PC-3 (cell line): ENCODE measurements at regions not wholly inside any gene's neighbourhood (a gene's known extent, or its start where the extent isn't known, plus 50 kb on each side); places are given as distances from the start of the nearest gene placed in this dataset.

Experiments used
- EZH2 ChIP-seq: fragments of 300-600 bp; sonication (generic); IDR thresholded peaks from one replicate; pipeline ENCODE4 v1.6.1; 2017; ENCODE audit warnings: antibody characterized with exemption, mild to moderate bottlenecking, low read length; ENCODE audit not compliant: unreplicated experiment
- EZH2phosphoT487 ChIP-seq: fragments of 300-600 bp; sonication (generic); IDR thresholded peaks from 2 replicates; pipeline ENCODE4 v1.6.1; 2018; ENCODE audit warnings: mild to moderate bottlenecking, antibody characterized with exemption, low read length, borderline replicate concordance
- TF ChIP-seq, protein P1 (sequence below): fragments of 300-600 bp; sonication (generic); conservative IDR thresholded peaks from 2 replicates; pipeline ENCODE4 v1.5.1; 2017; ENCODE audit warnings: antibody characterized with exemption, low read depth, mild to moderate bottlenecking, low read length

DNA sequence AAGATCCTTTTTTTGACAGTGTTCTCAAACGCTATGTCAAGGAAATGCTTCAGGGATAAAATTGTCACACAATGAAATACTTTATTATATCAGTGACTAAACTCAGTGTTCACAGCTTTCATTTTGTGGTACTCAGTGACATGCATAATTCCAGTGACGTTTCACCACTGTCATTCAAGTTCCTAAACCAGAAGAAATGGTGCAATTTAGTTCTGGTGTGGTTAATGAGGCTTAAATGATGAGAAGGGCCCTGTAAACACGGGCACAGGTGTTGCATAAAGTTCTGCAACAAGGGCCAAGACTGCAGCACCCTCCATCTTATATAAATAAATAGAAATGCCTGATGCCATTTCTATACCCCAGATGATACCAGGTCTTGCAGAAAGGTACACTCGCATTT lies 1247.1 kb downstream of the GATA3 start:
- TF ChIP-seq, protein P1, sequence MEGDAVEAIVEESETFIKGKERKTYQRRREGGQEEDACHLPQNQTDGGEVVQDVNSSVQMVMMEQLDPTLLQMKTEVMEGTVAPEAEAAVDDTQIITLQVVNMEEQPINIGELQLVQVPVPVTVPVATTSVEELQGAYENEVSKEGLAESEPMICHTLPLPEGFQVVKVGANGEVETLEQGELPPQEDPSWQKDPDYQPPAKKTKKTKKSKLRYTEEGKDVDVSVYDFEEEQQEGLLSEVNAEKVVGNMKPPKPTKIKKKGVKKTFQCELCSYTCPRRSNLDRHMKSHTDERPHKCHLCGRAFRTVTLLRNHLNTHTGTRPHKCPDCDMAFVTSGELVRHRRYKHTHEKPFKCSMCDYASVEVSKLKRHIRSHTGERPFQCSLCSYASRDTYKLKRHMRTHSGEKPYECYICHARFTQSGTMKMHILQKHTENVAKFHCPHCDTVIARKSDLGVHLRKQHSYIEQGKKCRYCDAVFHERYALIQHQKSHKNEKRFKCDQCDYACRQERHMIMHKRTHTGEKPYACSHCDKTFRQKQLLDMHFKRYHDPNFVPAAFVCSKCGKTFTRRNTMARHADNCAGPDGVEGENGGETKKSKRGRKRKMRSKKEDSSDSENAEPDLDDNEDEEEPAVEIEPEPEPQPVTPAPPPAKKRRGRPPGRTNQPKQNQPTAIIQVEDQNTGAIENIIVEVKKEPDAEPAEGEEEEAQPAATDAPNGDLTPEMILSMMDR: no peak
- TF ChIP-seq EZH2phosphoT487 (no peak), EZH2 (no peak)
